Kidney epithelial cell (primary cell): ENCODE measurements at regions not wholly inside any gene's neighbourhood (a gene's known extent, or its start where the extent isn't known, plus 50 kb on each side); places are given as distances from the start of the nearest gene placed in this dataset.

Experiments
- DNase-seq: peaks from one replicate; pipeline ENCODE4 v3.0.0-alpha.2; 2010; ENCODE audit warnings: low read depth
- H3K27me3 ChIP-seq: 2 replicates; pipeline ENCODE4 v1.6.0; 2011; ENCODE audit warnings: low read length; ENCODE audit not compliant: control insufficient read depth, insufficient read depth
- H3K36me3 ChIP-seq: 2 replicates; pipeline ENCODE4 v1.5.1; 2011; ENCODE audit warnings: low read length; ENCODE audit not compliant: control insufficient read depth, insufficient read depth
- H3K4me3 ChIP-seq: 2 replicates; pipeline ENCODE4 v1.5.1; 2011; ENCODE audit warnings: low read depth, mild to moderate bottlenecking, control low read depth, low read length
- TF ChIP-seq, protein P1 (sequence below): IDR thresholded peaks from 2 replicates; pipeline ENCODE4 v1.5.1; 2011; ENCODE audit warnings: mild to moderate bottlenecking, moderate library complexity, low read length, control low read depth, inconsistent platforms; ENCODE audit not compliant: insufficient read depth, poor library complexity, severe bottlenecking

- TF ChIP-seq, protein P1, sequence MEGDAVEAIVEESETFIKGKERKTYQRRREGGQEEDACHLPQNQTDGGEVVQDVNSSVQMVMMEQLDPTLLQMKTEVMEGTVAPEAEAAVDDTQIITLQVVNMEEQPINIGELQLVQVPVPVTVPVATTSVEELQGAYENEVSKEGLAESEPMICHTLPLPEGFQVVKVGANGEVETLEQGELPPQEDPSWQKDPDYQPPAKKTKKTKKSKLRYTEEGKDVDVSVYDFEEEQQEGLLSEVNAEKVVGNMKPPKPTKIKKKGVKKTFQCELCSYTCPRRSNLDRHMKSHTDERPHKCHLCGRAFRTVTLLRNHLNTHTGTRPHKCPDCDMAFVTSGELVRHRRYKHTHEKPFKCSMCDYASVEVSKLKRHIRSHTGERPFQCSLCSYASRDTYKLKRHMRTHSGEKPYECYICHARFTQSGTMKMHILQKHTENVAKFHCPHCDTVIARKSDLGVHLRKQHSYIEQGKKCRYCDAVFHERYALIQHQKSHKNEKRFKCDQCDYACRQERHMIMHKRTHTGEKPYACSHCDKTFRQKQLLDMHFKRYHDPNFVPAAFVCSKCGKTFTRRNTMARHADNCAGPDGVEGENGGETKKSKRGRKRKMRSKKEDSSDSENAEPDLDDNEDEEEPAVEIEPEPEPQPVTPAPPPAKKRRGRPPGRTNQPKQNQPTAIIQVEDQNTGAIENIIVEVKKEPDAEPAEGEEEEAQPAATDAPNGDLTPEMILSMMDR = no peak
- Histone ChIP-seq H3K36me3 (no peaks in the 10 kb centered on the region), H3K4me3 (no peak overlapping the region), H3K27me3 (no peaks in the 10 kb centered on the region)
- peak; percentile 71 for DNase-seq
These were observed 119.9 kb upstream of the PCED1B start for GRCh38 chr12:46959502-46959901.

- no peak for DNase-seq
- no peak overlapping the region for H3K4me3 ChIP-seq
- TF ChIP-seq, protein P1 = no peak
- H3K27me3 ChIP-seq = no peaks in the 10 kb centered on the region
- no peaks in the 10 kb centered on the region for H3K36me3 ChIP-seq
These were observed 118.7 kb upstream of the PCED1B start for GRCh38 chr12:46960681-46961080.

DNA sequence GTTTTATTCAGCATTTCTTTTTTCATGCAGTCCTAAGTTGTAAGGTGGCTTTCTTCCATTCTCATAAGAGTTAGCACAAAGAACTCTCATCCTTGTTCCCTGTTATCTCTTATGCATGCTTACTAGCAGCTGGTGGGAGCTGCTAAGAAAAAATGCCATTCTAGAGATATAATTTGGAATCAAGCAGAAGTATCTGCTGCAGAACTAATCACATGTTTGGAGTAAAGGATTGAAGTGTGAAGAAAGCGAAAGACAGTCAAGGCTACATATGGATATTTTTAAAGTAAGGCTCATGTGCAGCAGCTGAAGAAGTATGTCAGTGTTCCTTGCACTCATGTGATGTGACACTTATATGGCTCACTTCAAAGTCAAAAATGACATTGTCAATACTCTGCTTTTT, 116.2 kb upstream of the PCED1B start:
- TF ChIP-seq, protein P1 = no peak
- DNase-seq = no peak
- Histone ChIP-seq H3K36me3 (no peaks in the 10 kb centered on the region), H3K27me3 (no peaks in the 10 kb centered on the region), H3K4me3 (no peak overlapping the region)

DNA sequence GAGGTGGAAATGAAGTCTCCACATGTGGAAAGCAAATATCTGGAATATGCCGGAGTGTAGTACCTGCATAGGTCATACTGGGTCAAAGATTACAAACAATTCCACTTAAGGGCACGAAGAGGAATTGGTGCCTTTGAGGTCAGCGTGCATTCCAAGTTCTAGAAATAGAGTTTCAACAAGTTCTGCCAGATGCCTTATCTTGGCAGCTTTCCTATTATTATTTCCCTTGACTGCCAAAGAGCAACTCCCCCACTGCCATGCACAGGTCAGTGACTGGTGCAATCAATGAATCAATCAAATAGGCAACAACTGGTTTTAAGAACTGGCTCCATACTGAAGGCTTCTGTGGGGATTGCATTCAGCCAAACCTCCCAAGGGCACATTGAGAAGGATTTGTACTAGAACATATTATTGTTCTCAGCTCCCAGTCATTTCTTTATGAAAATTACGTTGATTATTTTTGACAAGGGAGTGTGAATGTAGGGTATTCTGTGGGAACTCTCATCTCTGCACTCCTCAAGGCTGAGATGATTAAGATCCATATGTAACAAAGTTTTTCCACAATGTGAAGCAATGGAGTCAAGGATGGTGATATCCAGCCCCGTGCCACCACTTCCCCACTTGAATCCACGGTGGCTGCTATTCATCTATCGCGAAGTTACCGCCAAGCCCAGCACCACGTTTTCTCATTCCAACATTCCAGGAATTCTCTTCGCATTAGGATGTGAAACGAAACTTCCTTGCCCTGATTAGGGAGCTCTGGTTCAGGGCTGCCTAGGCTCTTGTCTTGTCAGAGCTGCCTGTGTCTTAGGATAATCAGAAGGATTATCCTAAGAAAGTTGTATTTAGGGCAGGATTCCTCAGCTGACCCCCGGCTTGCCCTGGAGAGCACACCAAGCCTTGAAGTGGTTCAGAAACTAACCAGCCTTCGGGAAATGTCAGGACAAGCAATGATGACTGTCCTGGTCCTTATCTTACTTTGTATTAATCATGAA, 115.1 kb upstream of the PCED1B start:
- no peak for DNase-seq
- H3K4me3 ChIP-seq = no peak overlapping the region
- no peaks in the 10 kb centered on the region for H3K36me3 ChIP-seq

GRCh38 chr12:46965137-46965536, 114.3 kb upstream of the PCED1B start:
- Histone ChIP-seq H3K36me3 (no peaks in the 10 kb centered on the region), H3K4me3 (no peak overlapping the region), H3K27me3 (no peaks in the 10 kb centered on the region)
- TF ChIP-seq, protein P1 = no peak
- DNase-seq = no peak

More for the DNA sequence above, 115.1 kb upstream of the PCED1B start:
- TF ChIP-seq, protein P1 = no peak
- no peaks in the 10 kb centered on the region for H3K27me3 ChIP-seq
